ENCODE measurements at regions not wholly inside any gene's neighbourhood (a gene's known extent, or its start where the extent isn't known, plus 50 kb on each side); places are given as distances from the start of the nearest gene placed in this dataset.

DNA sequence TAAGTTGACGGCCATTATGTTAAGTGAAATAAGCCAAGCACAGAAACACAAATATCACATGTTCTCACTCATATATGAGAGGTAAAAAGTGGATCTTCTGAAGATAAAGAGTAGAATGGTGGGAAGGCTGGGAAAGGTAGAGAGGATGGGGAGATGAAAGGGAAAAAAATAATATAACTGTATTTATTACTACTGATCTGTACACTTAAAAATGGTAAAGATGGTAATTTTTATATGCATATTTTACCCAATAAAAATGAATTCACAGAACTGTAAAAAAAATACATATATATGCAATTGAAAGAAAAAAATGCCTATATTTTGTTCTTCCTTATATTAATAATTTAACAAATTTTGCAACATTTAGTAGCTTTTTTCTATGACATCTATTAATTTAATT lies 694.4 kb upstream of the MARCKS start:
- Histone ChIP-seq H3K27me3 (no peaks in the 10 kb centered on the region), H3K9me3 (no peaks in the 10 kb centered on the region), H3K4me3 (no peak overlapping the region), H3K4me1 (no peaks in the 10 kb centered on the region), H3K36me3 (no peaks in the 10 kb centered on the region), H3K27ac (no peak overlapping the region)
- 88 to 92% methylated on average over 1 of the region's 1 CpG for WGBS, 2 donors
- intact Hi-C loops (cut with DNase I), result no loop called here
- no peak for DNase-seq
- TF ChIP-seq, protein P1, sequence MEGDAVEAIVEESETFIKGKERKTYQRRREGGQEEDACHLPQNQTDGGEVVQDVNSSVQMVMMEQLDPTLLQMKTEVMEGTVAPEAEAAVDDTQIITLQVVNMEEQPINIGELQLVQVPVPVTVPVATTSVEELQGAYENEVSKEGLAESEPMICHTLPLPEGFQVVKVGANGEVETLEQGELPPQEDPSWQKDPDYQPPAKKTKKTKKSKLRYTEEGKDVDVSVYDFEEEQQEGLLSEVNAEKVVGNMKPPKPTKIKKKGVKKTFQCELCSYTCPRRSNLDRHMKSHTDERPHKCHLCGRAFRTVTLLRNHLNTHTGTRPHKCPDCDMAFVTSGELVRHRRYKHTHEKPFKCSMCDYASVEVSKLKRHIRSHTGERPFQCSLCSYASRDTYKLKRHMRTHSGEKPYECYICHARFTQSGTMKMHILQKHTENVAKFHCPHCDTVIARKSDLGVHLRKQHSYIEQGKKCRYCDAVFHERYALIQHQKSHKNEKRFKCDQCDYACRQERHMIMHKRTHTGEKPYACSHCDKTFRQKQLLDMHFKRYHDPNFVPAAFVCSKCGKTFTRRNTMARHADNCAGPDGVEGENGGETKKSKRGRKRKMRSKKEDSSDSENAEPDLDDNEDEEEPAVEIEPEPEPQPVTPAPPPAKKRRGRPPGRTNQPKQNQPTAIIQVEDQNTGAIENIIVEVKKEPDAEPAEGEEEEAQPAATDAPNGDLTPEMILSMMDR (IDR thresholded peaks at IDR 0.05), result no peak
- no peak for TF ChIP-seq POLR2A (IDR thresholded peaks at IDR 0.05)

DNA sequence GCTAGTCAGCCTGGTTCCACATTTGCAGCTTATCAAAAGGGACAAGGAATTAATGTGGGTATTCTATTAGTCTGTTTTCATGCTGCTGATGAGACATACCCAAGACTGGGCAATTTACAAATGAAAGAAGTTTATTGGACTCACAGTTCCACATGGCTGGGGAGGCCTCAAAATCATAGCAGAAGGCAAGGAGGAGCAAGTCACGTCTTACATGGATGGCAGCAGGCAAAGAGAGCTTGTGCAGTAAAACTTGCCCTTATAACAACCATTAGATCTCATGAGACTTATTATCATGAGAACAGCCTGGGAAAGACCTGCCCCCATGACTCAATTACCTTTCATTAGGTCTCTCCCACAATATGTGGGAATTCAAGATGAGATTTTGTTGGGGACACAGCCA lies 689.1 kb upstream of the MARCKS start:
- H3K27ac ChIP-seq, result no peak overlapping the region
- intact Hi-C loops (cut with DNase I), result no loop called here
- DNase-seq, result no peak
- no peaks in the 10 kb centered on the region for H3K4me1 ChIP-seq
- TF ChIP-seq, protein P1 (IDR thresholded peaks at IDR 0.05), result no peak
- TF ChIP-seq POLR2A (IDR thresholded peaks at IDR 0.05), result no peak
- whole genome bisulfite sequencing, 2 donors, result 80 to 92% methylated on average over 1 of the region's 1 CpG
- no peaks in the 10 kb centered on the region for H3K27me3 ChIP-seq
- H3K9me3 ChIP-seq, result no peaks in the 10 kb centered on the region
- H3K36me3 ChIP-seq, result no peaks in the 10 kb centered on the region
- no peak overlapping the region for H3K4me3 ChIP-seq

DNA sequence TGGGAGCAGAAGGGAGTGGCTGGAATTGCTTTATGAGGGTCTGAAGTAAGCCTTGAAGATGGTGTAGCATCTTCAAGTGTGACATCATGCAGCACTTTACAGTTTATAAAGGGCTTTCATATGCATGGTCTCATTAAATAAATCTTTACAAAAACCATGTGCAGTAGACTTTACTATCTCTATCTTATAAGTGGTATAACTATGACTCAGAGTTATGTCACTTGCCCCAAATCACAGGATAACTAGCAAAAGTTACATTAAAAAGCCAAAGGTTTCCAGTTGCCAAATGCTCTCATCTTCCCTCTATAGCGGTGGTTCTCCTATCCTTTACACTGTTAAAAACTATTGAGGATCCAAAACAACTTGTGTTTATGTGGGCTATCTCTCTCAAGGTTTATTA lies 687.7 kb upstream of the MARCKS start:
- Histone ChIP-seq H3K9me3 (no peaks in the 10 kb centered on the region), H3K27ac (no peak overlapping the region), H3K36me3 (no peaks in the 10 kb centered on the region), H3K4me1 (no peaks in the 10 kb centered on the region), H3K4me3 (no peak overlapping the region), H3K27me3 (no peaks in the 10 kb centered on the region)
- intact Hi-C loops (cut with DNase I), result no loop called here
- TF ChIP-seq, protein P1 (IDR thresholded peaks at IDR 0.05), result no peak
- no peak for TF ChIP-seq POLR2A (IDR thresholded peaks at IDR 0.05)
- no peak for DNase-seq
- WGBS, 2 donors, result 78 to 83% methylated on average over 1 of the region's 1 CpG

DNA sequence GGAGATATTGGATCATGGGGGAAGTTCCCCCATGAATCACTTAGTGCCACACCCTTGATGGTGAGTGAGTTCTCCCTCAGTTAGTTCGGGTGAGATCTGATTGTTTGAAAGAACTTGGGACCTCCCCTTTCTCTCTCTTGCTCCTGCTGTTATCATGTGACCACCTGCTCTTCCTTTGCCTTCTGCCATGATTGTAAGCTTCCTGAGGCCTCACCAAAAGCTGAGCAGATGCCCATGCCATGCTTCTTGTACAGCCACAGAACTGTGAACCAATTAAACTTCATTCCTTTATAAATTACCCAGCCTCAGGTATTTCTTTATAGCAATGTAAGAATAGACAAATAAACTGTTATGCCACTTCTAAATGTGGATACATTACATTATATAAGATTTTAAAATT lies 686.7 kb upstream of the MARCKS start:
- 44 to 70% methylated on average over 1 of the region's 1 CpG for WGBS, 2 donors
- H3K4me3 ChIP-seq, result no peak overlapping the region
- intact Hi-C loops (cut with DNase I), result no loop called here
- H3K27ac ChIP-seq, result no peak overlapping the region
- no peak for DNase-seq
- H3K27me3 ChIP-seq, result no peaks in the 10 kb centered on the region
- H3K4me1 ChIP-seq, result no peaks in the 10 kb centered on the region
- H3K36me3 ChIP-seq, result no peaks in the 10 kb centered on the region
- H3K9me3 ChIP-seq, result no peaks in the 10 kb centered on the region
- TF ChIP-seq, protein P1 (IDR thresholded peaks at IDR 0.05), result no peak
- TF ChIP-seq POLR2A (IDR thresholded peaks at IDR 0.05), result no peak

DNA sequence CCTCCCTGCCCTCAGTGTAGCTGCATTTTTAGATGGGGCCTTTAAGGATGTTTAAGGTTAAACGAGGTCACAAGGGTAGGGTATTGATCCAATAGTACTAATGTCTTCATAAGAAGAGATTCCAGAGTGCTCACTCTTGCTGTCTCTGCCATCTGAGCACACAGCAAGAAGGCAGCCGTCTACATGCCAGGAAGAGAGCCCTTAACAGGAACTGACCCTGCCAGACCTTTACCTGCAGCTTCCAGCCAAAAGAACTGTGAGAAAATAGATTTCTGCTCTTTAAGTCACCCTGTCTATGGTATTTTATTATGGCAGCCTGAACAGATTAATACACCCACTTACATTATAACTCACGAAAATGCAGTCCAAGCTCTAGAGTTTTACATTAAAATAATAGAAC lies 685.3 kb upstream of the MARCKS start:
- Histone ChIP-seq H3K27ac (no peak overlapping the region), H3K4me3 (no peak overlapping the region), H3K27me3 (no peaks in the 10 kb centered on the region), H3K36me3 (no peaks in the 10 kb centered on the region), H3K9me3 (no peaks in the 10 kb centered on the region), H3K4me1 (no peaks in the 10 kb centered on the region)
- DNase-seq, result no peak
- WGBS, 2 donors, result 72 to 80% methylated on average over 3 of the region's 3 CpGs
- intact Hi-C loops (cut with DNase I), result no loop called here
- TF ChIP-seq, protein P1 (IDR thresholded peaks at IDR 0.05), result no peak
- no peak for TF ChIP-seq POLR2A (IDR thresholded peaks at IDR 0.05)

Data from esophagus squamous epithelium (tissue), 5 donors.